B cell (primary cell): ENCODE measurements at regions not wholly inside any gene's neighbourhood (a gene's known extent, or its start where the extent isn't known, plus 50 kb on each side); places are given as distances from the start of the nearest gene placed in this dataset.

Source experiments
- ATAC-seq: fragments of 200-7000 bp; cut with Tn5 transposase; one replicate; pipeline ENCODE4 v1.10.0; 2021; ENCODE audit warnings: low read depth, mild to moderate bottlenecking, moderate number of reproducible peaks, moderate library complexity
- CTCF ChIA-PET: fragments of 350-600 bp; sonication (Branson Sonifier 250); formaldehyde crosslinking; loops from one replicate; lab custom pipeline; 2021; ENCODE audit warnings: antibody characterized with exemption, inconsistent platforms; lab: Charles Lee
- POLR2A ChIA-PET: fragments of 350-600 bp; sonication (Branson Sonifier 250); formaldehyde crosslinking; loops from one replicate; lab custom pipeline; 2021; ENCODE audit warnings: antibody characterized with exemption; lab: Charles Lee
- DNase-seq: peaks from one replicate; pipeline ENCODE4 v3.0.0; 2013
- H2AFZ ChIP-seq: 2 replicates; pipeline ENCODE4 v1.6.1; 2012; ENCODE audit warnings: mild to moderate bottlenecking, low read depth, low read length; ENCODE audit not compliant: insufficient read depth, poor library complexity, severe bottlenecking
- H3K27ac ChIP-seq, 2 donors: 1 replicate in 1 of 2; 2 replicates in 1 of 2; pipeline ENCODE4 v1.5.1; 2012 to 2013; ENCODE audit warnings: low read length in 2 of 2, mild to moderate bottlenecking in 2 of 2, moderate library complexity in 1 of 2
- H3K27me3 ChIP-seq, 4 experiments: fragments of 200-600 bp in 1 of 4; sonication (generic) in 1 of 4; replicated peaks in 1 of 4; 1 replicate in 2 of 4; 2 replicates in 2 of 4; pipeline versions ENCODE4 v1.6.1 to v1.7.0; 2013 to 2016; ENCODE audit warnings: low read length in 3 of 4, mild to moderate bottlenecking in 2 of 4, mixed read lengths in 1 of 4, moderate library complexity in 1 of 4; ENCODE audit not compliant: insufficient read depth in 4 of 4, control insufficient read depth in 3 of 4; ENCODE audit errors: control extremely low read depth in 1 of 4
- H3K36me3 ChIP-seq, 2 experiments: replicated peaks in 1 of 2; 1 replicate in 1 of 2; 2 replicates in 1 of 2; pipeline versions ENCODE4 v1.6.1 to v1.7.1; 2013; ENCODE audit warnings: low read length in 1 of 2; ENCODE audit not compliant: insufficient read depth in 2 of 2, control insufficient read depth in 1 of 2; ENCODE audit errors: control extremely low read depth in 1 of 2, extremely low read depth in 1 of 2
- H3K4me1 ChIP-seq, 2 donors: fragments of 200-600 bp in 1 of 2; sonication (generic) in 1 of 2; 1 replicate in 1 of 2; 2 replicates in 1 of 2; pipeline versions ENCODE4 v1.5.1 to v1.6.1; 2013 to 2017; ENCODE audit warnings: low read length in 2 of 2; ENCODE audit not compliant: control insufficient read depth in 2 of 2, insufficient read depth in 2 of 2
- H3K4me2 ChIP-seq: replicated peaks from 2 replicates; pipeline ENCODE3; 2012; ENCODE audit warnings: mild to moderate bottlenecking, low read depth, low read length; ENCODE audit not compliant: poor library complexity, severe bottlenecking
- H3K4me3 ChIP-seq, 5 experiments: fragments of 200-600 bp in 1 of 5; sonication (generic) in 1 of 5; 1 replicate in 3 of 5; 2 replicates in 2 of 5; pipeline versions ENCODE4 v1.5.1 to v1.7.0; 2011 to 2016; ENCODE audit warnings: low read length in 4 of 5, mild to moderate bottlenecking in 4 of 5, low read depth in 2 of 5, control low read depth in 1 of 5, moderate library complexity in 1 of 5; ENCODE audit not compliant: insufficient read depth in 1 of 5; ENCODE audit errors: control extremely low read depth in 1 of 5, extremely low read depth in 1 of 5
- H3K79me2 ChIP-seq: fragments of 200-600 bp; sonication (generic); one replicate; pipeline ENCODE4 v1.6.0; 2016; ENCODE audit warnings: low read length; ENCODE audit not compliant: control insufficient read depth, insufficient read depth
- H3K9ac ChIP-seq: fragments of 200-600 bp; sonication (generic); 2 replicates; pipeline ENCODE4 v1.6.1; 2017; ENCODE audit warnings: mild to moderate bottlenecking, low read length, moderate library complexity
- H3K9me3 ChIP-seq, 3 donors: one replicate each; pipeline versions ENCODE4 v1.6.1 to v1.7.1; 2013; ENCODE audit warnings: low read length in 2 of 3; ENCODE audit not compliant: control insufficient read depth in 2 of 3, insufficient read depth in 1 of 3; ENCODE audit errors: control extremely low read depth in 1 of 3
- H4K20me1 ChIP-seq: 2 replicates; pipeline ENCODE4 v1.6.0; 2012; ENCODE audit warnings: mild to moderate bottlenecking, low read length; ENCODE audit not compliant: insufficient read depth, control insufficient read depth, poor library complexity, severe bottlenecking
- H3K27ac Mint-ChIP-seq: one replicate; pipeline ENCODE4 v1.8.0; 2021; ENCODE audit warnings: mixed read lengths
- H3K27me3 Mint-ChIP-seq: one replicate; pipeline ENCODE4 v1.8.0; 2021; ENCODE audit warnings: mixed read lengths
- H3K4me1 Mint-ChIP-seq: one replicate; pipeline ENCODE4 v1.8.0; 2021; ENCODE audit warnings: mixed read lengths
- H3K4me3 Mint-ChIP-seq: one replicate; pipeline ENCODE4 v1.8.0; 2021; ENCODE audit warnings: mixed read lengths
- H3K9me3 Mint-ChIP-seq: one replicate; pipeline ENCODE4 v1.8.0; 2022; ENCODE audit warnings: mixed read lengths; ENCODE audit not compliant: insufficient read depth
- EZH2 ChIP-seq: IDR thresholded peaks from 2 replicates; pipeline ENCODE4 v1.6.1; 2012; ENCODE audit warnings: borderline replicate concordance, low read depth, mild to moderate bottlenecking, moderate library complexity, low read length; ENCODE audit not compliant: insufficient read depth, poor library complexity, severe bottlenecking
- WGBS: methylation state at CpG from one replicate; pipeline ENCODE4 v1.1.5; 2013; ENCODE audit warnings: missing lambda C conversion rate; ENCODE audit not compliant: insufficient coverage; 5-methylcytosine and 5-hydroxymethylcytosine counted together
- intact Hi-C: fragments of 100-400 bp; cut with micrococcal nuclease; formaldehyde crosslinking; loops from one replicate; pipeline ENCODE4 v1.10.0; 2022
- TF ChIP-seq, protein P1 (sequence below): fragments of 200-600 bp; IDR thresholded peaks from one replicate; pipeline ENCODE4 v1.8.0; 2022; ENCODE audit warnings: antibody characterized with exemption, mild to moderate bottlenecking

DNA sequence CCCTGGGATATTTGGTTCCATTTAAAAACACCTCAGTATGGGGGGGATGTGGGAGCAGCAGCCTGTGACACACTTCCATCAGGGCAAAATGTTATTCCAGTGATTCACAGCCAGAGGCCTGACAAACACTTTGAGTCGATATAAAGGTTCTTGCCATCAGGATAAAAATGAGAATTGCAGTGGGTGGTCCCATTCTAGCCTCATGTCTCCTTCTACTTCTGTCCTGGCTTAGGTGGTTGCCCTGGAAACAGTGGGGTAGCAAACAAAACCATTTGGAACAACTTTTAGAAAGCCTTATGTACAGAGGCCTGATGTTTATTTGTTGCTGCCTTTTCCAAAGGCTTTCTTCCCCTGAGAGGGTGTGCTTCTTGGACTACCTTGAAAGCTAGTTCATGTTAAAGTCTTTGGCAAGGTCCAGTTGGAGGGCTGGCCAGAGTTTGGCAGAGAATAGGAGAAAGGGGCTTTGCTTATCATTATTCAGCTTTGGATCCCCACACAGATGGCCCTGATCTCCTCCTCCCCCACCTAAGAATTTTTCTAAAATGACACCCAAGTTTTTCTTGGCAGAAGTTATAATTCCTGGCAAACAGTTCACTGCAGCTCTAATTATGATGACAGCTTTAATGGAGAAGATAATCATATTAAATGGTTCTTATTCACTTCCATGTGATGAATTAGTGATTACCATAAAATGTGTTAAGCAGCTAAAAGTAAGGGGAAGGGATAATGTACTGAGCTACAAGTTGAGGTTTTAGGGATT lies 84.2 kb upstream of the ZNF280D start:
- Histone ChIP-seq H3K9ac (no peak overlapping the region), H3K4me3 (no peak overlapping the region), H4K20me1 (no peaks in the 10 kb centered on the region), H3K27me3 (no peaks in the 10 kb centered on the region), H3K27ac (no peak overlapping the region), H3K79me2 (no peaks in the 10 kb centered on the region), H3K4me1 (no peaks in the 10 kb centered on the region), H3K36me3 (no peaks in the 10 kb centered on the region), H2AFZ (no peak overlapping the region), H3K4me2 (no peak overlapping the region), H3K9me3 (no peaks in the 10 kb centered on the region)
- ChIA-PET CTCF (no interaction called here), POLR2A (no interaction called here)
- DNase-seq (no peak), ATAC-seq (no peak)
- H3K9me3 Mint-ChIP-seq: no peaks in the 10 kb centered on the region
- peaks cover 4% of the 10 kb centered on the region for H3K4me1 Mint-ChIP-seq
- no peaks in the 10 kb centered on the region for H3K27me3 Mint-ChIP-seq
- intact Hi-C loops: no loop called here
- TF ChIP-seq, protein P1, sequence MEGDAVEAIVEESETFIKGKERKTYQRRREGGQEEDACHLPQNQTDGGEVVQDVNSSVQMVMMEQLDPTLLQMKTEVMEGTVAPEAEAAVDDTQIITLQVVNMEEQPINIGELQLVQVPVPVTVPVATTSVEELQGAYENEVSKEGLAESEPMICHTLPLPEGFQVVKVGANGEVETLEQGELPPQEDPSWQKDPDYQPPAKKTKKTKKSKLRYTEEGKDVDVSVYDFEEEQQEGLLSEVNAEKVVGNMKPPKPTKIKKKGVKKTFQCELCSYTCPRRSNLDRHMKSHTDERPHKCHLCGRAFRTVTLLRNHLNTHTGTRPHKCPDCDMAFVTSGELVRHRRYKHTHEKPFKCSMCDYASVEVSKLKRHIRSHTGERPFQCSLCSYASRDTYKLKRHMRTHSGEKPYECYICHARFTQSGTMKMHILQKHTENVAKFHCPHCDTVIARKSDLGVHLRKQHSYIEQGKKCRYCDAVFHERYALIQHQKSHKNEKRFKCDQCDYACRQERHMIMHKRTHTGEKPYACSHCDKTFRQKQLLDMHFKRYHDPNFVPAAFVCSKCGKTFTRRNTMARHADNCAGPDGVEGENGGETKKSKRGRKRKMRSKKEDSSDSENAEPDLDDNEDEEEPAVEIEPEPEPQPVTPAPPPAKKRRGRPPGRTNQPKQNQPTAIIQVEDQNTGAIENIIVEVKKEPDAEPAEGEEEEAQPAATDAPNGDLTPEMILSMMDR: no peak
- TF ChIP-seq EZH2: no peak
- H3K4me3 Mint-ChIP-seq: no peak overlapping the region
- 100% methylated on average over 1 of the region's 1 CpG for WGBS
- no peak overlapping the region for H3K27ac Mint-ChIP-seq

DNA sequence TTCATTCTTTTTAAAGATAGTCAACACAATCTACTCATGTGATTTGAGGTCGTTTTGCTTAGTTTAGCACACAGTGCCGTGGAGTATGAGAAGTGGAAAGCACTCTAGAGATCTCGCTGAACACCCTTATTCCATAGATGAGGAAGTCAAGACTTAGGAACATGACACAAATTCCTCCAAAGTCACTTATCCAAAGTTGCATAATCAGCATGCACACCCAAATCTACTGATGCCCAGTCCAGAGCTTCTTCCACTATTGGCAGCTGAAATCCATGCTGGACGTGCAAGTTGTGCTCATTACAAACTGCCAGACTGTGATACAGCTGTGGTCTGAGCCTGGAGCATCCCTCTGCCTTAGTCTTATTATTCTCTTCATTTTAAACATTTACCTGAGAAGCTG lies 83.5 kb upstream of the ZNF280D start:
- WGBS: 100% methylated on average over 1 of the region's 4 CpGs
- H4K20me1 ChIP-seq: no peaks in the 10 kb centered on the region
- H3K79me2 ChIP-seq: no peaks in the 10 kb centered on the region
- no peaks in the 10 kb centered on the region for H3K27me3 Mint-ChIP-seq
- H3K4me3 Mint-ChIP-seq: no peak overlapping the region
- no peaks in the 10 kb centered on the region for H3K4me1 ChIP-seq
- H3K4me2 ChIP-seq: no peak overlapping the region
- CTCF ChIA-PET: no interaction called here
- H3K27ac Mint-ChIP-seq: no peak overlapping the region
- H3K9me3 ChIP-seq: no peaks in the 10 kb centered on the region
- no peaks in the 10 kb centered on the region for H3K27me3 ChIP-seq
- DNase-seq: no peak
- no peaks in the 10 kb centered on the region for H3K36me3 ChIP-seq
- no peak overlapping the region for H3K27ac ChIP-seq
- H2AFZ ChIP-seq: no peak overlapping the region
- POLR2A ChIA-PET: no interaction called here
- H3K4me3 ChIP-seq: no peak overlapping the region
- no peak for ATAC-seq
- H3K9me3 Mint-ChIP-seq: no peaks in the 10 kb centered on the region
- peaks cover 4% of the 10 kb centered on the region for H3K4me1 Mint-ChIP-seq
- no peak for TF ChIP-seq EZH2
- TF ChIP-seq, protein P1: no peak
- intact Hi-C loops: no loop called here
- H3K9ac ChIP-seq: no peak overlapping the region
